RWPE2 (cell line): ENCODE measurements at regions not wholly inside any gene's neighbourhood (a gene's known extent, or its start where the extent isn't known, plus 50 kb on each side); places are given as distances from the start of the nearest gene placed in this dataset.

ENCODE experiments used
- ATAC-seq: fragments of 200-7000 bp; cut with Tn5 transposase; 3 replicates; pipeline ENCODE4 v1.9.1; 2021; ENCODE audit warnings: low read depth
- DNase-seq: peaks from one replicate; pipeline ENCODE4 v3.0.0-alpha.2; 2020; ENCODE audit warnings: low spot score
- H3K27ac ChIP-seq: fragments of 450-650 bp; 2 replicates; pipeline ENCODE4 v1.5.1; 2017; ENCODE audit warnings: mild to moderate bottlenecking; ENCODE audit not compliant: poor library complexity, severe bottlenecking
- H3K27me3 ChIP-seq: fragments of 250-450 bp; sonication (Bioruptor Pico); 2 replicates; pipeline ENCODE4 v1.5.1; 2021; ENCODE audit warnings: mild to moderate bottlenecking, moderate library complexity; ENCODE audit not compliant: insufficient read depth, poor library complexity, severe bottlenecking
- H3K36me3 ChIP-seq: fragments of 250-450 bp; sonication (Bioruptor Pico); 2 replicates; pipeline ENCODE4 v1.5.1; 2020; ENCODE audit warnings: low read depth, mild to moderate bottlenecking, moderate library complexity
- H3K4me1 ChIP-seq: fragments of 250-450 bp; sonication (Bioruptor Pico); 2 replicates; pipeline ENCODE4 v1.5.1; 2021; ENCODE audit warnings: mild to moderate bottlenecking, moderate library complexity; ENCODE audit not compliant: insufficient read depth, poor library complexity, severe bottlenecking
- H3K4me3 ChIP-seq: fragments of 250-450 bp; sonication (Bioruptor Pico); 2 replicates; pipeline ENCODE4 v1.5.1; 2021; ENCODE audit warnings: mild to moderate bottlenecking, moderate library complexity; ENCODE audit not compliant: severe bottlenecking
- H3K9me3 ChIP-seq: fragments of 250-450 bp; sonication (Bioruptor Pico); 2 replicates; pipeline ENCODE4 v1.5.1; 2021; ENCODE audit warnings: mild to moderate bottlenecking, moderate library complexity; ENCODE audit not compliant: severe bottlenecking
- CTCF ChIP-seq: fragments of 450-650 bp; IDR thresholded peaks from one replicate; pipeline ENCODE4 v1.5.1; 2017; ENCODE audit warnings: mild to moderate bottlenecking, moderate library complexity; ENCODE audit not compliant: poor library complexity, severe bottlenecking

DNA sequence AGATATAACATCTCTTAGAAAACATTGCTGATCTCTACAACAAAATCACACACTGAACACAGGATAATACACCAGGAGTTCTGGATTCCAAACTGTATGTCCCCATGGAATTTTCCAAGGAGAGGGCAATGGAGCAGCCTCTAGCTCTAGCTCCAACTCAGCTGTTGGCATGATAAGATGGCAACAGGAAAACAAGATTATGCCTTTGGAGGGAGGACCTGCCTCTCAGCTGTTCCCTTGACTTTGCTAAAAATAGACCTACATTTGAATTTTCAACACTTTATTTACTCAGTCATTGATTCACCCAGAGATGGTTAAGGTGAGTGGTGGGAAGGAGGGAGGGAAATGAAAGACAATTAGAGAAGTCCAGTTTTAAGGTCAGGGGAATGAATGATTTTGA is 246.7 kb downstream of the ALDH8A1 start:
- no peaks in the 10 kb centered on the region for H3K27me3 ChIP-seq
- TF ChIP-seq CTCF: no peak
- no peaks in the 10 kb centered on the region for H3K36me3 ChIP-seq
- H3K4me3 ChIP-seq: no peak overlapping the region
- no peaks in the 10 kb centered on the region for H3K4me1 ChIP-seq
- ATAC-seq (no peak), DNase-seq (no peak)
- H3K27ac ChIP-seq: no peak overlapping the region
- no peaks in the 10 kb centered on the region for H3K9me3 ChIP-seq

DNA sequence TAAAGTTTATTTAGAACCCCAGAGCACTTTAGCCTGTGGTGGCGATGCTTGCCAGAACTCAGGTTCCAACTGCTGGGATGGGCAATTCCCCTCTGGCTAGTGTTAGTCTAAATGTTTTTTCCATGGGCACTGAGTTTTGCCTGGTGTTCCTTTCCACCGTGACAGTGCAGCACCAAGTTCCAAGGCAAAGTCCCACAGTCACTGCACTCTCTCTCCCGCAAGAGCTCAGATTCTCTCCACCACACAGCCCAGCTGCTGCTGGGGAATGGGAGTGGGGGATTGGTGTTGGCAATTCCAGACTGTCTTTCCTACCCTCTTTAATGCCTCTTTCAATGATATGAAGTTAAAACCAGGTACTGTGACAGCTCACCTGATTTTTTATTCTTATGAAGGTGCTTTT is 247.6 kb downstream of the ALDH8A1 start:
- no peak for DNase-seq
- Histone ChIP-seq H3K27ac (no peak overlapping the region), H3K9me3 (no peaks in the 10 kb centered on the region), H3K27me3 (no peaks in the 10 kb centered on the region), H3K4me3 (no peak overlapping the region), H3K36me3 (no peaks in the 10 kb centered on the region), H3K4me1 (no peaks in the 10 kb centered on the region)
- no peak for ATAC-seq
- no peak for TF ChIP-seq CTCF

DNA sequence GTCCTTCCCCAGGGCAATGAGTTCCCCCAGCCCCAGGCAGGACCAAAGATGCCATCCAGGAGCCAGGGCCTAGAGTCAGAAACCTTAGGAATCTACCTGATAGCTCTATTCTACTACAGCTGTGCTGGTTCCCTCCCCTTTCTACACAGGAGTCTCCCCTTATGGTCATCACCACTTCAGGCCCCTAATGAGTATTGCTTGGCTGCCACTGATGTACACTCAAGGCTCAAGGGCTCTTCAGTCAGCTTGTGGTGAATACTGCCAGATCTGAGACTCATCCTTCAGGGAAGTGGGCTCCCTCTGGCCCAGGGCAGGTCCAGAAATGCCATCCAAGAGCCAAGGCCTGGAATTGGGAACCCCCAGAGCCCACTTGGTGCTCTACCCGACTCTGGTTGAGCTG is 248.6 kb downstream of the ALDH8A1 start:
- no peak for TF ChIP-seq CTCF
- H3K27ac ChIP-seq: no peak overlapping the region
- ATAC-seq: no peak
- H3K9me3 ChIP-seq: no peaks in the 10 kb centered on the region
- no peaks in the 10 kb centered on the region for H3K27me3 ChIP-seq
- DNase-seq: no peak
- no peaks in the 10 kb centered on the region for H3K4me1 ChIP-seq
- no peaks in the 10 kb centered on the region for H3K36me3 ChIP-seq
- no peak overlapping the region for H3K4me3 ChIP-seq

DNA sequence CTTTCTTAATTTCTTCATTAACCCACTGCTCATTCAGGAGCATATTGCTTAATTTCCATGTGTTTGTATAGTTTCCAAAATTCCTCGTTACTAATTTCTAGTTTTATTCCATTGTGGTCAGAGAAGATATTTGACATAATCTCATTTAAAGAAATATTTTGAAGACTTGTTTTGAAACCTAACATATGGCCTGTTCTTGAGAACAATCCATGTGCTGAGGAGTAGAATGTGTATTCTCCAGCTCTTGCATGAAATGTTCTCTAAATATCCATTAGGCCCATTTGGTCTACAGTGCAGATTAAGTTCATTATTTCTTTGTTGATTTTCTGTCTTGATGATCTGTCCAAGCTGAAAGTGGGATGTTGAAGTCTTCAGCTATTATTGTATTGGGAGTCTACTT is 251.7 kb downstream of the ALDH8A1 start:
- Histone ChIP-seq H3K4me1 (no peaks in the 10 kb centered on the region), H3K9me3 (no peaks in the 10 kb centered on the region), H3K4me3 (no peak overlapping the region), H3K27me3 (no peaks in the 10 kb centered on the region), H3K36me3 (no peaks in the 10 kb centered on the region), H3K27ac (no peak overlapping the region)
- no peak for DNase-seq
- ATAC-seq: no peak
- no peak for TF ChIP-seq CTCF

DNA sequence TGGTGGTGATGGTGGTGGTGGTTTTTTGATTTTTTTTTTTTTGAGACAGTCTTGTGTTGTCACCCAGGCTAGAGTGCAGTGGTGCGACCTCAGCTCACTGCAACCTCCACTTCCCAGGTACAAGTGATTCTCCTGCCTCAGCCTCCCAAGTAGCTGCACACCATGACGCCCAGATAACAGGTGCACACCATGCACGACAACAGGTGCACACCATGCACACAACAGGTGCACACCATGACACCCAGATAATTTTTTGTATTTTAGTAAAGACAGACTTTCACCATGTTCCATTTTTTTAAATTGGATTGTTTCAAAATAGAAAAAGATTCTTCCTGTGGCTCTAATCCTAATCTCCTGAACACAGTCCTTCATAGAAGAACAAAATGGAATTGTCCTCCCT is 257.9 kb downstream of the ALDH8A1 start:
- no peak for DNase-seq
- Histone ChIP-seq H3K36me3 (no peaks in the 10 kb centered on the region), H3K4me3 (no peak overlapping the region), H3K9me3 (no peaks in the 10 kb centered on the region), H3K27ac (no peak overlapping the region), H3K4me1 (no peaks in the 10 kb centered on the region), H3K27me3 (no peaks in the 10 kb centered on the region)
- no peak for ATAC-seq
- no peak for TF ChIP-seq CTCF
